ENCODE measurements at regions not wholly inside any gene's neighbourhood (a gene's known extent, or its start where the extent isn't known, plus 50 kb on each side); places are given as distances from the start of the nearest gene placed in this dataset.

DNA sequence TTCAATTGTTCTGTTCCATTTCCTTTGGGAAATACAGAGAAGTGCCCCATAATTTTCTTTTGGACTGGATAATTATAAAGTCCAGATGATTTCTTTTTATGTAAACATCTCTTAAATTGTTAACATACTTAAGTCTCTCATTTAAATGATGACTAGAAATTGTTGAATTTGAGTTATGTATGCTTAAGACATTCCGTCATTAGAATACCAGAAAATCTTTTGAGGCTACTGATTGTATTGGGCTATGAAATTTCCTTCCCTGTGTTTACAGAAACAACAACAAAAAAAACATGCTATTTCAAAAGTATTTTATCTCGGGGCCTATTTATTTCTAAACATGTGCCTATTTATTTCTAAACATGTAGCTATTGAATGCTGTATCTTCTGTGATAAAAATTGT lies 125.4 kb downstream of the SH3BGRL2 start:
- Histone ChIP-seq H3K27ac (ENCODE audit: insufficient read depth, low read depth, low read length) (peak overlapping the region; percentile 30), H3K27me3 (ENCODE audit: control insufficient read depth in 2 of 2, insufficient read depth in 2 of 2, low read length in 2 of 2) (no peaks in the 10 kb centered on the region), H3K79me2 (ENCODE audit: control insufficient read depth, insufficient read depth, low read length) (no peaks in the 10 kb centered on the region), H3K36me3 (ENCODE audit: control insufficient read depth in 2 of 2, extremely low read depth in 1 of 2, insufficient read depth in 2 of 2, low read length in 2 of 2) (no peaks in the 10 kb centered on the region), H4K20me1 (replicated peaks; ENCODE audit: control insufficient read depth, extremely low read depth, insufficient read depth, low read length) (no peaks in the 10 kb centered on the region), H3K9me1 (replicated peaks; ENCODE audit: control insufficient read depth, extremely low read depth, insufficient read depth, low read length) (no peaks in the 10 kb centered on the region), H2AFZ (ENCODE audit: low read depth, low read length) (no peak overlapping the region), H3K9ac (replicated peaks; ENCODE audit: extremely low read depth, insufficient read depth, low read length) (no peak overlapping the region), H3K4me3 (replicated peaks in 1 of 3; ENCODE audit: insufficient read depth in 1 of 3, low read depth in 1 of 3, low read length in 3 of 3) (no peak overlapping the region), H3K4me2 (ENCODE audit: insufficient read depth, low read length) (peak overlapping the region; percentile 63), H3K4me1 (ENCODE audit: control insufficient read depth, extremely low read depth, insufficient read depth, low read length) (peaks cover 26% of the 10 kb centered on the region), H3K9me3 (replicated peaks; ENCODE audit: control insufficient read depth, insufficient read depth, low read length) (no peaks in the 10 kb centered on the region)
- ChIA-PET POLR2A (interaction anchor here (0.8 kb wide), 1 partner anchor 716 kb away, joined by 3 read pairs; no protein-coding TSS in a partner anchor), CTCF (interaction anchor here (0.9 to 1.6 kb wide), 7 partner anchors 17 to 186 kb away, joined by 3 to 8 read pairs (median 3); no protein-coding TSS in a partner anchor)
- DNase-seq (ENCODE audit: low read depth, low spot score) = peak; percentile 43
- no peak for FAIRE-seq
- intact Hi-C loops (cut with micrococcal nuclease) (loop anchor here (1.0 to 5.0 kb wide), 4 partner anchors 22 to 246 kb away; partner anchors contain the start of gene TTK), dilution Hi-C loops (cut with MboI; ENCODE audit: extremely low pct_ligation_motif_present, low sequenced_read_pairs) (no loop called here)
- BruUV-seq (replicated peaks) = no TSS peak
- TF ChIP-seq, protein P1, sequence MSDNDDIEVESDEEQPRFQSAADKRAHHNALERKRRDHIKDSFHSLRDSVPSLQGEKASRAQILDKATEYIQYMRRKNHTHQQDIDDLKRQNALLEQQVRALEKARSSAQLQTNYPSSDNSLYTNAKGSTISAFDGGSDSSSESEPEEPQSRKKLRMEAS (IDR thresholded peaks at IDR 0.05; ENCODE audit: insufficient read depth, insufficient read length) = no peak
- no peak for TF ChIP-seq POLR2AphosphoS5 (IDR thresholded peaks at IDR 0.05; ENCODE audit: insufficient read depth, low read depth, low read length)
- no peak for TF ChIP-seq GATA2 (IDR thresholded peaks at IDR 0.05; ENCODE audit: insufficient read depth, insufficient read length, low read depth, low read length)
- TF ChIP-seq, protein P2, sequence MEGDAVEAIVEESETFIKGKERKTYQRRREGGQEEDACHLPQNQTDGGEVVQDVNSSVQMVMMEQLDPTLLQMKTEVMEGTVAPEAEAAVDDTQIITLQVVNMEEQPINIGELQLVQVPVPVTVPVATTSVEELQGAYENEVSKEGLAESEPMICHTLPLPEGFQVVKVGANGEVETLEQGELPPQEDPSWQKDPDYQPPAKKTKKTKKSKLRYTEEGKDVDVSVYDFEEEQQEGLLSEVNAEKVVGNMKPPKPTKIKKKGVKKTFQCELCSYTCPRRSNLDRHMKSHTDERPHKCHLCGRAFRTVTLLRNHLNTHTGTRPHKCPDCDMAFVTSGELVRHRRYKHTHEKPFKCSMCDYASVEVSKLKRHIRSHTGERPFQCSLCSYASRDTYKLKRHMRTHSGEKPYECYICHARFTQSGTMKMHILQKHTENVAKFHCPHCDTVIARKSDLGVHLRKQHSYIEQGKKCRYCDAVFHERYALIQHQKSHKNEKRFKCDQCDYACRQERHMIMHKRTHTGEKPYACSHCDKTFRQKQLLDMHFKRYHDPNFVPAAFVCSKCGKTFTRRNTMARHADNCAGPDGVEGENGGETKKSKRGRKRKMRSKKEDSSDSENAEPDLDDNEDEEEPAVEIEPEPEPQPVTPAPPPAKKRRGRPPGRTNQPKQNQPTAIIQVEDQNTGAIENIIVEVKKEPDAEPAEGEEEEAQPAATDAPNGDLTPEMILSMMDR (IDR thresholded peaks at IDR 0.05; ENCODE audit: extremely low read depth in 1 of 2, insufficient read depth in 1 of 2, low read depth in 1 of 2, low read length in 2 of 2) = no peak
- TF ChIP-seq MYC (IDR thresholded peaks at IDR 0.05; ENCODE audit: low read depth, low read length) = no peak
- TF ChIP-seq POLR2A (IDR thresholded peaks at IDR 0.05; ENCODE audit: low read depth, low read length) = no peak
- no peak for TF ChIP-seq EZH2 (IDR thresholded peaks at IDR 0.05; ENCODE audit: borderline replicate concordance, low read depth, low read length, severe bottlenecking)
- TF ChIP-seq JUN (IDR thresholded peaks at IDR 0.05; ENCODE audit: borderline replicate concordance, insufficient read depth, insufficient read length, low read depth) = no peak
- no peak for TF ChIP-seq FOS (IDR thresholded peaks at IDR 0.05; ENCODE audit: borderline replicate concordance, insufficient read depth, low read length)

Data from endothelial cell of umbilical vein (primary cell).